K562 (cell line): ENCODE measurements at regions not wholly inside any gene's neighbourhood (a gene's known extent, or its start where the extent isn't known, plus 50 kb on each side); places are given as distances from the start of the nearest gene placed in this dataset.

Experiments
- ATAC-seq: fragments of 200-7000 bp; cut with Tn5 transposase; 3 replicates; pipeline ENCODE4 v1.9.1; 2020; ENCODE audit warnings: moderate library complexity
- BruUV-seq: library from RNA; stranded (reverse); fragments of 400-500 nt; replicated peaks from 2 replicates; lab custom pipeline; 2021; lab: Mats Ljungman, UMichigan
- CTCF ChIA-PET: fragments of 300-600 bp; formaldehyde crosslinking; extraction: SDS; loops from one replicate; lab custom pipeline; 2021; ENCODE audit warnings: low intra/inter-chr PET ratio; lab: Yijun Ruan, JAX
- POLR2A ChIA-PET: fragments of 300-600, 350-650 bp; sonication (Branson Sonifier 250); formaldehyde crosslinking; extraction: SDS; loops from one replicate; lab custom pipeline; 2021; ENCODE audit warnings: antibody characterized with exemption, inconsistent platforms; lab: Yijun Ruan, JAX
- DNase-seq, 4 experiments: peaks; one replicate each; pipeline versions ENCODE4 v3.0.0 to v3.0.0-alpha.2; 2011 to 2018; ENCODE audit warnings: low spot score in 3 of 4, mixed read lengths in 3 of 4; ENCODE audit errors: extremely low read depth in 1 of 4
- FAIRE-seq: peaks from 2 replicates; lab custom pipeline; 2011; peaks lifted over from hg19 to GRCh38; lab: Jason Lieb, UNC
- H2AFZ ChIP-seq: 2 replicates; pipeline ENCODE4 v1.6.0; 2011; ENCODE audit warnings: low read depth, low read length, control low read depth, inconsistent platforms
- H3K27ac ChIP-seq: fragments of 200-600 bp; 3 replicates; pipeline ENCODE4 v1.8.0; 2011; ENCODE audit warnings: low read depth, mild to moderate bottlenecking, control low read depth, inconsistent platforms, low read length, moderate library complexity, mixed read lengths; ENCODE audit errors: extremely low read depth
- H3K27me3 ChIP-seq, 2 experiments: fragments of 300-600 bp in 1 of 2; 2 replicates in 1 of 2; 3 replicates in 1 of 2; pipeline versions ENCODE4 v1.6.0 to v1.8.0; 2011; ENCODE audit warnings: inconsistent platforms in 2 of 2, low read length in 2 of 2, mild to moderate bottlenecking in 1 of 2, mixed read lengths in 1 of 2, moderate library complexity in 1 of 2; ENCODE audit not compliant: control insufficient read depth in 2 of 2, insufficient read depth in 2 of 2
- H3K36me3 ChIP-seq: fragments of 300-600 bp; 3 replicates; pipeline ENCODE4 v1.8.0; 2011; ENCODE audit warnings: mild to moderate bottlenecking, low read length, inconsistent platforms; ENCODE audit not compliant: control insufficient read depth, insufficient read depth
- H3K4me1 ChIP-seq, 2 experiments: fragments of 200-600 bp in 1 of 2; replicated peaks in 1 of 2; 2 replicates in 1 of 2; 3 replicates in 1 of 2; pipeline versions ENCODE4 v1.5.1 to v1.8.0; 2011; ENCODE audit warnings: inconsistent platforms in 2 of 2, low read length in 2 of 2, mild to moderate bottlenecking in 1 of 2, mixed read lengths in 1 of 2, moderate library complexity in 1 of 2; ENCODE audit not compliant: control insufficient read depth in 2 of 2, insufficient read depth in 2 of 2
- H3K4me2 ChIP-seq: 2 replicates; pipeline ENCODE4 v1.6.1; 2011; ENCODE audit warnings: low read length, control low read depth, inconsistent platforms, mixed read lengths; ENCODE audit not compliant: insufficient read depth
- H3K4me3 ChIP-seq: fragments of 200-600 bp; sonication (generic), shearing (Covaris generic); 2 replicates; pipeline ENCODE4 v1.5.1; 2016; ENCODE audit warnings: control low read depth, inconsistent platforms
- H3K79me2 ChIP-seq: fragments of 200-600 bp; 3 replicates; pipeline ENCODE4 v1.8.0; 2011; ENCODE audit warnings: low read length, inconsistent platforms; ENCODE audit not compliant: control insufficient read depth, insufficient read depth
- H3K9ac ChIP-seq, 2 experiments: 2 replicates each; pipeline versions ENCODE4 v1.6.0 to v1.6.1; 2011; ENCODE audit warnings: low read depth in 2 of 2, low read length in 2 of 2, control low read depth in 1 of 2, inconsistent platforms in 1 of 2, mild to moderate bottlenecking in 1 of 2, mixed read lengths in 1 of 2; ENCODE audit not compliant: insufficient read depth in 1 of 2
- H3K9me1 ChIP-seq: one replicate; pipeline ENCODE4 v1.6.0; 2011; ENCODE audit warnings: inconsistent platforms, mild to moderate bottlenecking, low read length, moderate library complexity; ENCODE audit not compliant: control insufficient read depth, insufficient read depth
- H3K9me3 ChIP-seq: replicated peaks from 2 replicates; pipeline ENCODE4 v1.5.1; 2011; ENCODE audit warnings: low read depth, low read length, inconsistent platforms; ENCODE audit not compliant: control insufficient read depth, insufficient read depth
- H4K20me1 ChIP-seq: replicated peaks from 2 replicates; pipeline ENCODE4 v1.6.1; 2011; ENCODE audit warnings: low read length, inconsistent platforms, mixed read lengths; ENCODE audit not compliant: control insufficient read depth, insufficient read depth
- AFF1 ChIP-seq, 2 experiments: fragments of 450-650 bp; IDR thresholded peaks; 2 replicates each; pipeline ENCODE4 v1.6.1; 2018; ENCODE audit warnings: mild to moderate bottlenecking in 2 of 2, low read depth in 1 of 2; ENCODE audit not compliant: partially characterized antibody in 2 of 2
- BRF1 ChIP-seq: IDR thresholded peaks from 3 replicates; pipeline ENCODE4 v1.6.1; 2011; ENCODE audit warnings: borderline replicate concordance, mild to moderate bottlenecking; ENCODE audit not compliant: insufficient read length; ENCODE audit errors: extremely low read depth
- DACH1 ChIP-seq: fragments of 450-650 bp; IDR thresholded peaks from 2 replicates; pipeline ENCODE4 v1.6.1; 2018; ENCODE audit not compliant: partially characterized antibody
- KDM5B ChIP-seq: fragments of 200-600 bp; sonication (generic); IDR thresholded peaks from 2 replicates; pipeline ENCODE4 v1.6.1; 2012; ENCODE audit warnings: low read depth, mild to moderate bottlenecking, moderate library complexity, low read length, control low read depth, inconsistent platforms; ENCODE audit not compliant: insufficient replicate concordance
- NFIX ChIP-seq: fragments of 250-450 bp; sonication (Bioruptor Pico); IDR thresholded peaks from 2 replicates; pipeline ENCODE4 v1.4.0; 2020; ENCODE audit warnings: low read depth, mild to moderate bottlenecking, moderate library complexity
- RUNX1 ChIP-seq: sonication (generic); IDR thresholded peaks from 2 replicates; pipeline ENCODE4 v1.6.1; 2016; ENCODE audit warnings: antibody characterized with exemption, low read depth
- ZNF551 ChIP-seq: fragments of 250-450 bp; sonication (Bioruptor Pico); IDR thresholded peaks from 2 replicates; pipeline ENCODE4 v1.5.0; 2021; ENCODE audit warnings: mild to moderate bottlenecking, moderate library complexity
- ZNF57 ChIP-seq: fragments of 450-650 bp; formaldehyde crosslinking; IDR thresholded peaks from 2 replicates; pipeline ENCODE4 v1.4.0; 2020; ENCODE audit warnings: mild to moderate bottlenecking, moderate library complexity
- ZNF583 ChIP-seq: fragments of 250-450 bp; sonication (Bioruptor Pico); IDR thresholded peaks from 2 replicates; pipeline ENCODE4 v1.4.0; 2020
- in situ Hi-C: fragments of 300-500 bp; cut with MboI; formaldehyde crosslinking; loops from 4 replicates; pipeline ENCODE4 v1.15.0; 2018; ENCODE audit warnings: inconsistent platforms, mixed read lengths
- intact Hi-C: fragments of 100-400 bp; cut with micrococcal nuclease; formaldehyde crosslinking; loops from 2 replicates; pipeline ENCODE4 v1.14.2; 2022
- TF ChIP-seq, protein P1 (sequence below): sonication (generic); formaldehyde crosslinking; IDR thresholded peaks from 2 replicates; pipeline ENCODE4 v1.8.0; 2022; ENCODE audit warnings: mild to moderate bottlenecking, missing genetic modification reagents
- TF ChIP-seq, protein P2 (sequence below): fragments of 250-450 bp; sonication (Bioruptor Pico); IDR thresholded peaks from 2 replicates; pipeline ENCODE4 v1.8.0; 2021; ENCODE audit warnings: mild to moderate bottlenecking, moderate library complexity

GRCh38 chr9:25117791-25118190 is 560.5 kb downstream of the TUSC1 start:
- intact Hi-C loops = no loop called here
- BruUV-seq = no TSS peak
- TF ChIP-seq KDM5B = no peak
- no peak for TF ChIP-seq DACH1
- TF ChIP-seq BRF1 = no peak
- TF ChIP-seq AFF1 (IDR thresholded peaks at IDR 0.05; ENCODE audit: low read depth in 1 of 2, partially characterized antibody in 2 of 2) = no peak
- no peak for TF ChIP-seq ZNF551 (CRISPR knock-in tag)
- no peak for TF ChIP-seq NFIX
- no peak for TF ChIP-seq RUNX1
- TF ChIP-seq, protein P1, sequence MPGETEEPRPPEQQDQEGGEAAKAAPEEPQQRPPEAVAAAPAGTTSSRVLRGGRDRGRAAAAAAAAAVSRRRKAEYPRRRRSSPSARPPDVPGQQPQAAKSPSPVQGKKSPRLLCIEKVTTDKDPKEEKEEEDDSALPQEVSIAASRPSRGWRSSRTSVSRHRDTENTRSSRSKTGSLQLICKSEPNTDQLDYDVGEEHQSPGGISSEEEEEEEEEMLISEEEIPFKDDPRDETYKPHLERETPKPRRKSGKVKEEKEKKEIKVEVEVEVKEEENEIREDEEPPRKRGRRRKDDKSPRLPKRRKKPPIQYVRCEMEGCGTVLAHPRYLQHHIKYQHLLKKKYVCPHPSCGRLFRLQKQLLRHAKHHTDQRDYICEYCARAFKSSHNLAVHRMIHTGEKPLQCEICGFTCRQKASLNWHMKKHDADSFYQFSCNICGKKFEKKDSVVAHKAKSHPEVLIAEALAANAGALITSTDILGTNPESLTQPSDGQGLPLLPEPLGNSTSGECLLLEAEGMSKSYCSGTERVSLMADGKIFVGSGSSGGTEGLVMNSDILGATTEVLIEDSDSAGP (CRISPR knock-in tag) = no peak
- TF ChIP-seq, protein P2, sequence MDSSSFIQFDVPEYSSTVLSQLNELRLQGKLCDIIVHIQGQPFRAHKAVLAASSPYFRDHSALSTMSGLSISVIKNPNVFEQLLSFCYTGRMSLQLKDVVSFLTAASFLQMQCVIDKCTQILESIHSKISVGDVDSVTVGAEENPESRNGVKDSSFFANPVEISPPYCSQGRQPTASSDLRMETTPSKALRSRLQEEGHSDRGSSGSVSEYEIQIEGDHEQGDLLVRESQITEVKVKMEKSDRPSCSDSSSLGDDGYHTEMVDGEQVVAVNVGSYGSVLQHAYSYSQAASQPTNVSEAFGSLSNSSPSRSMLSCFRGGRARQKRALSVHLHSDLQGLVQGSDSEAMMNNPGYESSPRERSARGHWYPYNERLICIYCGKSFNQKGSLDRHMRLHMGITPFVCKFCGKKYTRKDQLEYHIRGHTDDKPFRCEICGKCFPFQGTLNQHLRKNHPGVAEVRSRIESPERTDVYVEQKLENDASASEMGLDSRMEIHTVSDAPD (CRISPR knock-in tag) = no peak
- TF ChIP-seq ZNF583 (CRISPR knock-in tag) = no peak
- no peak for TF ChIP-seq ZNF57 (CRISPR knock-in tag)
- in situ Hi-C loops = no loop called here
- ChIA-PET CTCF (no interaction called here), POLR2A (no interaction called here)
- Histone ChIP-seq H3K9me1 (no peaks in the 10 kb centered on the region), H3K27ac (no peak overlapping the region), H3K36me3 (no peaks in the 10 kb centered on the region), H3K9ac (no peak overlapping the region), H3K4me2 (no peak overlapping the region), H2AFZ (no peak overlapping the region), H3K4me1 (no peaks in the 10 kb centered on the region), H4K20me1 (no peaks in the 10 kb centered on the region), H3K9me3 (no peaks in the 10 kb centered on the region), H3K79me2 (no peaks in the 10 kb centered on the region), H3K4me3 (no peak overlapping the region), H3K27me3 (no peaks in the 10 kb centered on the region)
- no peak for FAIRE-seq
- ATAC-seq = no peak
- no peak for DNase-seq
